Nucleus accumbens (tissue), 56 donors: ENCODE measurements at regions not wholly inside any gene's neighbourhood (a gene's known extent, or its start where the extent isn't known, plus 50 kb on each side); places are given as distances from the start of the nearest gene placed in this dataset.

Experiments used
- DNase-seq, 56 donors: peaks; one replicate each; lab custom pipeline; 2025; lab: John Stamatoyannopoulos, UW

DNA sequence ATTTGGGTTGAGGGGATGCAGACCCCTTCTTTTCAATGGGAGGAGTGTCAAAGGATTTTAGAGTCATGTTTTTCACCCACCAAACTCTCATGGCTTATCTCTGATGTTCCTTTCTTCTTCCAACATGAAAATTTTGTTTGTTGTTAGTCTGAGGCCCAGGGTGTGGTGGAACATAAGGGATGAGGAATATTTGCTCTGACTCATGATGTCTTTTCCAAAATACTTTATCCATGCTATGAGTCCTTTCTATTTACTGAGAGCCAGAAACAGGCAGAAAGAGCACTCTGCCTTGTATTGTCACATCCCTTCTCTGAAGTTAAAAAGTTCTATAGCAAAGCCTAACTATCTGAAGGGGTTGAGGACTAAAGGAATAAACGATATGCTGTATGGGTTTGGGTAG, 61.6 kb upstream of the GYPA start:
- DNase-seq, result no peak

DNA sequence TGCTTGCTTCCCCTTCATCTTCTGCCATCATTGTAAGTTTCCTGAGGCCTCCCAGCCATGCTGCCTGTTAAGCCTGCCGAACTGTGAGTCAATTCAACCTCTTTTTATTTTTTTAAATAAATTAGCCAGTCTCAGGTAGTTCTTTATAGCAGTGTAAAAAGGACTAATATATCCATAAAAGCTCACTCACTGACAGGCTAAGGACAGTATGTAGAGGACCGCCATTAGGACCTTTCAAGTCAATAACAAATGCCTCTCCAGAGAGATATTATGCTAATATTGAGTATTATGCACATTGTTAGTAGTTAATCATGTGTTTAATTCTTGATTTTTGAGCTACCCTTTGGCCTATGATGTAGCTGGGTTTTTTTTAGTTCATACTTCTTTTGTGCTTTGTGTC, 62.6 kb upstream of the GYPA start:
- DNase-seq, result no peak

DNA sequence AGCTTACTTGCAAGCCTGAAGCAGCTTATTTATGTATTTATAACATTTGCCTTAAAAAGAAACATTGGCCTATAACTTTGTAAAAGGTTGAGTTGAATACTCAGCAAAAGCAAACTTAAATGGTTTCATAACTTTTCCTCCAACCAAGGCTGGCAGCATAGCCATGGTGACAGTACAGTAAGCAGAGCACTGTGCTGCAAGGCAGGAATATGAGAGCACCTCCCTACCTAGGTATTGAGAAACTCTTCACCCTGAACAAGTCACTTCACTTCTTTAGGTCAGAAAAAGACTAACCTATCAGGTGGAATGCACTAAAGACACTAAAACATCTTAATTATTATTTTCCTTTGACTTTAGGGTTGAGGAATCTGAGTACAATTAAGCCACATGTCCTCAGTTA, 63.9 kb upstream of the GYPA start:
- DNase-seq, result no peak

DNA sequence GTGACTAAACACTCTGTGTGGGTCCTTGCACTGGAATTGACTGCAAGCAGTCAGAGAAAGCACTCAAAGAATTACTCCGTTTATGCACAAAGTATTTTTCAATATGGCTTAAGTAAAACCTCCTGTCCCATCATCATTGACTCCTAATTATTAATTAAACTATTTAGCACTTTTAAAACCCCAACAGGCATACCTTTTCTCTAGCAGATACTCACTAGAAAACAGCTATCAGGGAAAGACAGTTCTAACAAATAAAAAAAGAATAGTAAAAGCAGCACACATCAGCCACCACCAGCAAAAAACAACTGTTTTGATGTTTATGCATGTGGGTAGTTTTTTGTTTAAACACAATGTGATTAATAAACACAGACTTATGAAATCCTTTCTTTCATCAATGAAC, 66.2 kb upstream of the GYPA start:
- no peak for DNase-seq

DNA sequence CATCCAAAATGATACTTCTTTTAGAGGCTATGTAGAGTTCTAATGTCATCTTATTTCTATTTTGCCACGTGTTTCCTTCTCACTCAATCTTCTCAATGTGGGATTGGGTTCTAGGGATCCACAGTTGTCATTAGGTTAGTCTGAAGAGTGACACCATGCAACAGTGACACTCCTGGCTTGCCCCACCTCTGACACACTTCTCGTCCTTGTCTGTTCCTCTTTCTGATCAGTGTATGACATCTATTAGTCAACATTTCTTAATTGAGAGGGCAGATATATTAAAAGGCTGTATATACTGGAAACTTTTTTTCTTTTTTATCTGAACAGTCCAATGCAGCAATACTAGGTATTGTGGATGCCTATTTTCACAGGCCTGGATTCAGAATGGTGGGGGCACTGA, 67.6 kb upstream of the GYPA start:
- no peak for DNase-seq

DNA sequence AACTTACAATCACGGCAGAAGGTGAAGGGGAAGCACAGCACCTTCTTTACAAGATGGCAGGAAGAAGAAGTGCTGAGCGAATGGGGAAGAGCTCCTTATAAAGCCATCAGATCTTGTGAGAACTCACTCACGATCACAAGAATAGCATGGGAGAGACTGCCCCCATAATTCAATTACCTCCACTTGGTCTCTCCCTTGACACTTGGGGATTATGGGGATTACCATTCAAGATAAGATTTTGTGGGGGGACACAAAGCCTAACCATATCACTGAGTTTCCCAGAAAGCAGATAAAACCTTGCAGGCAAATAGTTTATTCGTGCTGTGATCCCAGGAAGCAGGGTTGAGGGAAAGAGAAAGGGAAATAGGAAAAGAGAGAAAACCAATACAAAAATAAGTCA, 69.0 kb upstream of the GYPA start:
- no peak for DNase-seq

DNA sequence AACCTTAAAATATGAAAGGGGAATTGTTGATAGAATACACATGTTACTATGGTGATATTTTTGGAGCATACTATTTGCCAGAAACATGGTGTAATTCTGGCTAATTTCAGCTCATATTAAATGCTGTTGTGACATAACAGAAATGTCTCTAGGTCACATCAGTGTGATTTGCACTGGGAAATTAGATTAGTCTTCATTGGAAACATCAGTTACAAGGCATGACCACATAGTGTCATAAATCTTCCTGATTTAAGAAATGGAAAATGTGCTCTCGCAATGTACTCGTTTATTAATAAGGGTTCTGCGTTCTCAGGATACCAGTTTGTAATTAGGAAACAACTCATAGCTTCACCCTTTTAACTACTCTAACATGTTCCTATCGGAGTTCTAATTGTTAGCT, 72.9 kb upstream of the GYPA start:
- no peak for DNase-seq

DNA sequence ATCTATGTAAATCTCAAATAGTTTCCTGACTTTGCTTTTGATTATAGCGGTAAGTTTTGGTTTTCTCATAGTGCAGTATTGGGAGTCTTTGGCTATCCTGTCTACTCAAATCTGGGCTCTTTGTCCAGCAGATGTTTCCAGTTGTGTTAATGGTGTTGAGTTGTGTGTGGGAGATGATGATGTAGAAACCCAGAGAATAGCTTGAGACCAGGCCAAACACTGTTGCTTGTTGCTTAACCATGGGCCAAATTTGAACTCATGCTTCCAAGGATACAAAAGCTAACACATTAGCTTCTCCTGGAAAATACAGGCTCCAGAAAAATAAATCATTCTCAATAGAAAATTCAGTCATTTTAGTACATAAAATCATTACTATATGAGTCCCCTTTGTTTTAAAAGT, 82.6 kb upstream of the GYPA start:
- DNase-seq, result no peak

DNA sequence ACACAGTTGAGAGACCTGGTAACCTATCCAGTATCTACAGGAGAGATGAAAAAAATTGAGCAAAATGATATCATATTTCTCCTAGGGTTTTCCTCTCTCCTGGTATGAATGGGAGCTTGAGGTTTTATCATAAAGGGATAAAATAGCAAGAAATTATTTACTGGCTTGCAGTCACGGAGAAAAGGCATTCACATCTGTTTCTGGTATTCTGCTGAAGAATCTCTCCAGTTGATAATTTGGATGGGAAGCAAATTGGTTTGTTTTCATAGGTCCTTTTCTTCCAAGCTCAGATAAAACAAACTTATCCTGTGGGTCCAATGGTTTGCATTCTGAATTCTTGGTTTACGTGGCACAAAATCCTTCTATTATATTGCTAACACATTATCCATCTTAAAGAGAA, 83.1 kb upstream of the GYPA start:
- no peak for DNase-seq

DNA sequence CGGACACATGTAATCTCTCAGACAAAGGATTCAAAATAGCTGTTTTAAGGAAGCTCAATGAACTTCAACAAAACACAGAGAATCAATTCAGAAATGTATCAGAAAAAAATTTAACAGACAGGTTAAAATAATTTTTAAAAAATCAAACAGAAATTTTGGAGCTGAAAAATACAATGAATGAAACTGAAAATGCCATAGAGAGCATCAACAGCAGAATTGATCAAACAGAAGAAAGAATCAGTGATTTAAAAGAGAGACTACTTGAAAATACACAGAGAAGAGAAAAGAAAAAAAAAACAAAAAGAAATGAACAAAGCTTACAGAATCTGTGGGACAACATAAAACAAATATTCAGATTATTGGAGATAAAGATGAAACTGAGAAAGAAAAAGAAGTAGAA, 118.8 kb upstream of the GYPA start:
- no peak for DNase-seq

DNA sequence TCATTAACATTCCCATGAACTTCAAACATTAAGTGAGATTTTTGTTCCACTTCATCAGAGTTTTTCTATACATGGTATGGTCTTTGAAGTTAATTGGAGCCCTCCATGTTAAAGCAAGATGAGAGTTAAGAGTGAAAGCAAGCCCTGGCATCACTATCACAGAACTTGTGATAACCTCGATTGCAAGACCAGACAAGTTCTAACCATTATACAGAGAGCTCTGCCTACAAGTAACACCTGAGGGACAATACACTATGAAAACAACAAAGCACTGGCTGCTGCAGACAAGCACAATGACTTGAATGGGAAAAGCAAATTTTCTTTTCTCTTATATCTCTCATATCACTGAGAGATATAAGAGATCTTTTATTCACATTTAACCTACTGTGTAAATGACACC, 126.6 kb upstream of the GYPA start:
- no peak for DNase-seq

DNA sequence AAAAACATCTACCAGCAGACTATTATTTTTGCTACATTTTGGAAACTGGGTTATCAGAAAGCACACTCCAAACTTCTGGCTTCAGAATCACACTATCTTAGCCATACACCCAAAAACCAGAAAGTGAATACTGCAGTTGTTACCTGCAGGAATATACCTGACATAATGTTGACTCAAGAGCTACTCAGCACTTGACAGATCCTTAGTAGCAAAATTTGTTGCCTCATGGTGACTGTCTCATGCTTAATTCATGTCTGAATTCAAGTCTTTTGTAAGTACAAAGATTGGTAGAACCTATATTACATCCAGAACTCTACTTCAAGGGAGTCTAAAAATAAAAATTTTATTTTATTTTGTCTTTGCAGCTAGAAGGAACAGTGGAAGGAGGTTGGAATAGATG, 140.2 kb upstream of the GYPA start:
- DNase-seq, result no peak

DNA sequence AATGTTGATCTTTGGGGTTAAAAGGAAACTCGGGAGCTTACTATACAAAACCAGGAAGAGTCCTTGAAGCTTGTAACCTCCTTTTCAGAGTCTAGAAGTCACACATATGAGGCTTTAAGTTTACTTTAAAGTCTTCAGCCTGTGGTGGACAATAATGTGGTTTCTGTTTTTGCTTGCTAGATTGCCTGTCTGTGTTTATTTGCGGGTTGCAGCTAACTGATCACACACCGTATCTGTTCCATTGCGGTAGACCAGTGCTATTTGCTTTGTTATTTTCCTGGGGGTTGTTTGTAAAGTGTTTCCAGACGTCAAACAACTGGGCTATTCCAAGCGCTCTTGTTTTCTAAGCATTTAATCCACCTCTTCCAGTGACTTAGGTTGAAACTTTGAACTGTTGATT, 143.0 kb upstream of the GYPA start:
- no peak for DNase-seq

DNA sequence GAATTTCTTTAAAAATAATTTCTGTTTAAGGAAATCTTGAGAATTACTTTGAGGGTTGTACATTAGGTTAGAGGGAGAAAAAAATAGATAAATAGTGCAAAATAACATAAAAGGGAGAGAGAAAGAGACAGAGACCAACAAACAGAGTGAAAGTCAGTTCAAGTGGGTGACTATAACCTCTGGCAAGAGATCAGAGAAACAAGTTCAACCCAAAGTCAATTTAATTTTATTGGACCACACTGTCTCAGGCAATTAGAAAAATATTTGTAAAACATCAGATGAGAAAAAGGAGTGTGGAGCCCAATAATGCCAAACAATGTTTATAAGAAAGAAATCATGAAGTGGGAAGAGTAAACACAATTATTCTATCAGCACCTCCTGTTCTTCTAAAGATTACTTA, 143.5 kb upstream of the GYPA start:
- no peak for DNase-seq

DNA sequence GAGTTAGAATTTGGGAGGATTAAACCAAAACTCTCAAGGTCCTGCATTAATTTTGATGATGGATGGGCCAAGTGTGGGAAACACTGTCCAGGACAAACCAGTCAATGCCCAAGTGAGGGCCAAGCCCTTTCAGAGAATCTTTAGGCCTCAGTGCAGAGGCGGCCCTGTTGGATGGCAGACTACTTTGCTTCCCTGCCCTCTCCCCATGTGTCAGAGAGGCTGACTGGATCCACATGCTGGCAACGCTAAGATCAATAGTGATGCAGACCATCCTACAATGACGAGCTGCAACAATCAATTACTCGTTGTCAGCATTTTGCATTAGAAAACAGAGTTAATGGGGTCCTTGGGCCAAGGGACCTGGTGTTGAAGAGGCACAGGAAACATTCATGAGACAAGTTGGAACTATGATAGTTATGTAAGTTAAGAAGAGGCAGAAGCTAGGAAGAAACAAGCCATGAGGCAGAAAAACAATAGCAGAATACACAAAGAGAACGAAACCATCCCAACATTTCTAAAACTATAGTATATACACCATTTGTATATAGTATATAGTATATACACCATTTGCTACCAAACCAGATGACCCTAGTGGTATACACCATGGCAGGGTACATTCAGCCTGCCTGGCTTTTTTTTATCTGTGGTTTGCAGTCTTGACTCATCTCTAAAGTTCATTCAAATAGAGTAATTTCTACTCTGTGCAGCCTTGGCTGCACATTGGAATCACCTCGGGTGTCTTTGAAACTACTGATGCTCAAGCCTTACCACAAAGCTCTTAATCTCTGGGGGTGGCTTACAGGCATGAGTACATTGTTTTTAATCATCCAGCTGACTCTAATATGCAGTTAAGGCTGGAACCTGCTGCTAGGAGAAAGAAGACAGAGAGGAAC, 147.7 kb upstream of the GYPA start:
- no peak for DNase-seq

DNA sequence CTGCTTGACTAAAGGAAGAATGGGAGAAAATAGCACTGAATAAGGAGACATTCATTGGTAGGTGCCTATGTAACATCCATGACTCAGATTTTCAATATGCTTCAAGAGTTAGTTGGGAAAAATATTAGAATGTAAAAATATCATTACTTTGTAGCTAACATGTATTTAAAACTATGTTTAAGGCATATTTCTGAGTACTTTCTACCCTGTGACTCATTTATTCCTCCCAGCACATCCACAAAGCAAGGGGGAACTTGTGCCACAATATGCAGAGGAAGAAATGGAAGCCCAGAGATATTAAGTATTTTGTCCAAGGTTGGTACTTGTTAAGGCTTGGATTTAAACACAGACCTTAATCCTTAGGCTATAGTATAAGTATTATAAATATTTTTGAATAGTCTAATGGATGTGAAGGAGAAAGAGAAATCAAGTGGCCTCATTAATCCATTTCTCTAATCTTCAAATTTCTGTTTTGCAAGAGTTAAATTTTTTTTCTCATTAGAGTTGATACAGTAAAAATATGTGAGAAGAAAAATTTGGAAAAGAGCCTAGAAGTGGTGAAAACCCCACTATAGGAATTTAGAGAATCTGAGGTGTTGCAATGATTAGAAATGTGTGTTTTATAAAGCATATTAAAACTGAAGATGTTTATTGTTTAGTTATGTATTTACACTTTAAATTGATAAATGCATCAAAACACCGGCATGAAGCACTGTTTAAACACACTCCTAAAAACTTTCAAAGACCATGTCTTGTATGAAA, 149.3 kb upstream of the GYPA start:
- DNase-seq, result no peak

DNA sequence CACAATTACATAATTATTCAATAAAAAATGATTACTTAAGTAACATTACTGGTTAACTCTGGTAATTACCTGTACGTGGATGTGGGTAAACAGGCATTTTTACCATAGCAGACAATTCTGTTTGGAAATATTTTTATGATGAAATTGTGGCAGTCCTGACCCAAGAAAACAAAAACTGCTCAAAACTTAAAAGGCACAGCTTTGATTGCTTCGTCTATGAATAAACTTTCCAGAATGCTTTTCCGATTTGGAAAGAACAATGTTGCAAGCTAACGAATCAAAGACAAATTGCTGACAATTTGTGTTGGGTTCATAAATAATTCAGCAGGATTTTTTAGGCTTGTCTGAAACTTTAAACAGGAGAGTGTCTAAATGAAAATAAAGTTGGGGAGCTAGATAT, 150.6 kb upstream of the GYPA start:
- no peak for DNase-seq

DNA sequence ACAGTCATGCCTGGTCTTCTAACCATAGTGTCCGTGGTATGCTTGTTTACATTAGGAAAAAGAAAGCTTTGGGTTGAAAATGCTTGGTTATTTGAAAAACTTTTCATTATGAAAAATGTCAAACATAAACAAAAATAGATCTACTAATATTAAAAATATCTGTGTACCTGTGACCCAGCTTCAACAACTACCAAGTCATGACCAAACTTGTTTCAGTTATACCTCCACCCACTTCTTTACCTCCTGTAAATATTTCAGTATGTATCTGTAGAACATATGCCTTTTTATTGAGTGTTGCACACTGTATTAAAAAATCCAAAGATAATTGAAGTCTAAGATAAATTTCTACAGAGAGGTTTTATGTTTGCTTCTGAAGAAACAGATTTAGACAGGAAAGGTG, 153.7 kb upstream of the GYPA start:
- no peak for DNase-seq

DNA sequence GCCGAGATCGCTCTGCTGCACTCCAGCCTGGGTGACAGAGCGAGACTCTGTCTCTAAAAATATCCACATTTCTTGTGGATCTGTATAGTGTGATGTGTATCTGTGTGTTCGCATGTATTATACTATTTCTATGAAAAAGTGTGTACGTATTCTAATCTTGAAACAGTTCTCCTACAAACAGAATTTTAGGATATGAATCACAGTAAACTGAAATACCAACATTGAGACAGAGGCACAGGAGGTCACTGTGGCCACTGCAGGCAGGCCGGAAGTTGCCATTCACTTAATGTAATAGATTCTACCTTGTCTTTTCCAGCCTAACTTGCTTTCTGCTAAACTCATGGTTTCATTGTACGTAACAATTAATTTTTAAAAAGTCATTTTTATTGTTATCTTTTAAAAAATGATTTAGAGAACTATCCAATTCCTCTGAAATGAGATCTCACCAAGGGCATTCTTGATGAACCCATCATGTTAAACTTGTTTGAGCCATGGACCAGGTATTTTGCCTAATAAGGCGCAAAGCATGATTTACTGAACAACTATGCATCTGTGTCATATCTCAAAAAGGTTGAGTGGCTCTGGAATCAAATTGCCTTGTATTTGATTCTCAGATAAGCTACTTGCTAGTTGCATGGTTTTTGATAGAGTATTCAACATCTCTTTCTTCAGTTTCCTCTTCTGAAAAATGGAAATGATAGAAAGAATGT, 154.9 kb upstream of the GYPA start:
- no peak for DNase-seq

DNA sequence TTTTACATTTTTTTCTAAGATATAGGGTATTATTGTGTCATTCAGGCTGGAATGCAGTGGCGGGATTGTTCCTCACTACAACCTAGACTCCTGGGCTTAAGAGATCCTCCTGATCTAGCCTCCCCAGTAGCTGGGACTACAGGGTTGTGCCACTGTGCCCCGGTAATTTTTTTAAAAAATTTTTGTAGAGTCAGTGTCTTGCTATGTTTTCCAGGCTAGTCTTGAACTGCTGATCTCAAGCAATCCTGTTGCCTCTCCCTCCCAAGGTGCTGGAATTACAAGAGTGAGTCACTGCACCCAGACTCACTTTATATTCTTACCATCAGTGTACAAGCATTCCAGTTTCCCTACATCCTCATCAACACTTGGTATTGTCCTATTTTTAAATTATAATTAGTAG, 156.4 kb upstream of the GYPA start:
- no peak for DNase-seq

DNA sequence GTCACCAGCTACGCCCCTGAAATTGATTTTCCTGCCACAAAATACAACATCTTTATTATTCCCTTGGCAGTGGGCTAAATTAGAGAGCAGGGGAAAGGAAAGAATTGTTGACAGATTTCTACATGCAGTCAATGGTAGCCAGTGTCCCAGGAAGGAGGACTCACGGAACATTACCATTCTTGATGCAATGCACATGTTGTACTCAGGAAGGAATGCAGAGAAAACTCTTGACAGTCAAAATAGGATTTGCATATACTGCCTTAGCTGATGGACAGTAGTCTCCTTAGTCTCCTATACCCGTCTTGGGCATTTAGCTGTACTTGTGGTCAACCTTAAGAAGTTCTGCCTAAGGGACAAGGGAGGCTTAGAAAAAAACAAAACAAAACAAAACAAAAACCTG, 158.0 kb upstream of the GYPA start:
- no peak for DNase-seq

DNA sequence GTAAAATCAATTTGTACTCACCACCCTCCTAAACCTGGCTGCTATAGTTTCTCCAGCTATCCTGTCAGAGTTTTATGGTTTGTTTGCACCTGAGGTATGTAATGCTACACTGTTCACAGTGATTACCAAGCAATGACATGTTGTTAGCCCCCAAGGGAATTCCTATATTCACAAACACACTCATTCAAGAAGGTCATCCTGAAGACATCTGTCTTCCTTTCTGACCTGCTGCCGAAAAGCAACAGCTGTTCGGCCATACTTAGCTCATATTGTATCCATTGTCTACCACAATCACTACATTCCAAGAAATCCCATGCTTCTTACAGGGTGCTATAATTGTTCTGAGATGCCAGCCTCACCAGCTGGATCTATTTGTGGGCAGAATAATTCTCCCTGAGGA, 160.1 kb upstream of the GYPA start:
- no peak for DNase-seq
